ENCODE measurements at regions not wholly inside any gene's neighbourhood (a gene's known extent, or its start where the extent isn't known, plus 50 kb on each side); places are given as distances from the start of the nearest gene placed in this dataset.

- TF ChIP-seq ZNF8 (CRISPR knock-in tag; IDR thresholded peaks at IDR 0.05) (no peak), ZNF70 (CRISPR knock-in tag; IDR thresholded peaks at IDR 0.05) (no peak), PATZ1 (CRISPR knock-in tag; IDR thresholded peaks at IDR 0.05; ENCODE audit: borderline replicate concordance) (no peak), CSDC2 (CRISPR knock-in tag; IDR thresholded peaks at IDR 0.05) (no peak), CREB5 (CRISPR knock-in tag; IDR thresholded peaks at IDR 0.05; ENCODE audit: low read depth) (no peak), RARB (CRISPR knock-in tag; IDR thresholded peaks at IDR 0.05) (no peak)
Measured at GRCh38 chr3:6367171-6367570, 493.7 kb upstream of the GRM7 start.
